ENCODE measurements at regions not wholly inside any gene's neighbourhood (a gene's known extent, or its start where the extent isn't known, plus 50 kb on each side); places are given as distances from the start of the nearest gene placed in this dataset.
A peak's percentile ranks its signal among the peaks of the same experiment; 100 is the strongest.

- DNase-seq, result no peak
Observed at GRCh38 chr12:61891632-61892031, 368.6 kb upstream of the USP15 start.

- DNase-seq, result no peak
Observed at GRCh38 chr12:61894168-61894567, 366.0 kb upstream of the USP15 start.

GRCh38 chr12:61896436-61896835, 363.8 kb upstream of the USP15 start:
- DNase-seq, result no peak

- DNase-seq, result no peak
Observed at GRCh38 chr12:61902403-61902802, 357.8 kb upstream of the USP15 start.

- DNase-seq, result no peak
Observed at GRCh38 chr12:61911113-61911512, 349.1 kb upstream of the USP15 start.

GRCh38 chr12:61915420-61915819, 344.8 kb upstream of the USP15 start:
- DNase-seq, result no peak

GRCh38 chr12:61916831-61917230, 343.4 kb upstream of the USP15 start:
- no peak for DNase-seq

GRCh38 chr12:61919686-61920085, 340.5 kb upstream of the USP15 start:
- DNase-seq, result no peak

GRCh38 chr12:61920230-61920629, 340.0 kb upstream of the USP15 start:
- DNase-seq, result no peak

- no peak for DNase-seq
Observed at GRCh38 chr12:61923152-61923551, 337.1 kb upstream of the USP15 start.

- DNase-seq, result no peak
Observed at GRCh38 chr12:61934564-61934963, 325.6 kb upstream of the USP15 start.

- no peak for DNase-seq
Observed at GRCh38 chr12:61939977-61940376, 320.2 kb upstream of the USP15 start.

- DNase-seq, result no peak
Observed at GRCh38 chr12:61956545-61956944, 303.7 kb upstream of the USP15 start.

GRCh38 chr12:61974461-61974860, 285.7 kb upstream of the USP15 start:
- DNase-seq, result no peak

- no peak for DNase-seq
Observed at GRCh38 chr12:61985830-61986229, 274.4 kb upstream of the USP15 start.

- DNase-seq, result no peak
Observed at GRCh38 chr12:61987173-61987572, 273.0 kb upstream of the USP15 start.

GRCh38 chr12:61991661-61992060, 268.5 kb upstream of the USP15 start:
- DNase-seq, result no peak

GRCh38 chr12:61993734-61994345, 266.4 kb upstream of the USP15 start:
- peak; percentile 9 for DNase-seq

GRCh38 chr12:61996717-61997116, 263.5 kb upstream of the USP15 start:
- DNase-seq, result no peak

- DNase-seq, result peak; percentile 4
Observed at GRCh38 chr12:61998791-61999190, 261.4 kb upstream of the USP15 start.

- no peak for DNase-seq
Observed at GRCh38 chr12:61999311-61999710, 260.9 kb upstream of the USP15 start.

GRCh38 chr12:62001424-62001823, 258.8 kb upstream of the USP15 start:
- no peak for DNase-seq

- no peak for DNase-seq
Observed at GRCh38 chr12:62003226-62003625, 257.0 kb upstream of the USP15 start.

- no peak for DNase-seq
Observed at GRCh38 chr12:62003701-62004100, 256.5 kb upstream of the USP15 start.

- no peak for DNase-seq
Observed at GRCh38 chr12:62005615-62006014, 254.6 kb upstream of the USP15 start.

Data from muscle of arm (tissue), 1 donor.